A673 (cell line): ENCODE measurements at regions not wholly inside any gene's neighbourhood (a gene's known extent, or its start where the extent isn't known, plus 50 kb on each side); places are given as distances from the start of the nearest gene placed in this dataset.
"Not testable (repeated sequence)": the region's sequence is repeated elsewhere in the genome, so short reads cannot be mapped to it uniquely, and the experiment has no call there.

Source experiments
- BruUV-seq: library from RNA; stranded (reverse); fragments of 400-500 nt; replicated peaks from 2 replicates; lab custom pipeline; 2021; lab: Mats Ljungman, UMichigan
- CTCF ChIA-PET: fragments of 300-600 bp; sonication (Branson Sonifier 250); formaldehyde crosslinking; loops from one replicate; lab custom pipeline; 2022; ENCODE audit warnings: antibody characterized with exemption; lab: Charles Lee
- POLR2A ChIA-PET: fragments of 300-600 bp; sonication (Branson Sonifier 250); formaldehyde crosslinking; loops from one replicate; lab custom pipeline; 2022; ENCODE audit warnings: antibody characterized with exemption; ENCODE audit not compliant: low non-redundant PET; lab: Charles Lee
- DNase-seq: peaks from one replicate; pipeline ENCODE4 v3.0.0-alpha.2; 2015; ENCODE audit warnings: low spot score
- H3K27ac ChIP-seq: fragments of 200-600 bp; sonication (generic); 2 replicates; pipeline ENCODE4 v1.5.1; 2016; ENCODE audit warnings: mixed run types, low read depth, mild to moderate bottlenecking, mixed read lengths, antibody characterized with exemption, low read length; ENCODE audit not compliant: poor library complexity, severe bottlenecking
- H3K27me3 ChIP-seq: fragments of 200-600 bp; sonication (generic); replicated peaks from 2 replicates; pipeline ENCODE4 v1.6.1; 2017; ENCODE audit warnings: mixed run types, low read depth, mild to moderate bottlenecking, mixed read lengths, antibody characterized with exemption, low read length; ENCODE audit not compliant: insufficient read depth, poor library complexity
- H3K36me3 ChIP-seq: fragments of 200-600 bp; sonication (generic); 2 replicates; pipeline ENCODE4 v1.6.1; 2016; ENCODE audit warnings: mixed run types, mild to moderate bottlenecking, mixed read lengths, antibody characterized with exemption, low read length; ENCODE audit not compliant: insufficient read depth, poor library complexity, severe bottlenecking
- H3K4me1 ChIP-seq: fragments of 200-600 bp; sonication (generic); 2 replicates; pipeline ENCODE4 v1.6.1; 2017; ENCODE audit warnings: mixed run types, mild to moderate bottlenecking, mixed read lengths, antibody characterized with exemption, low read length; ENCODE audit not compliant: insufficient read depth, poor library complexity, severe bottlenecking
- H3K4me3 ChIP-seq: fragments of 200-600 bp; sonication (generic); 2 replicates; pipeline ENCODE4 v1.5.1; 2016; ENCODE audit warnings: low read depth, mixed run types, mild to moderate bottlenecking, mixed read lengths, low read length; ENCODE audit not compliant: poor library complexity, severe bottlenecking
- H3K9me3 ChIP-seq: fragments of 200-600 bp; sonication (generic); 2 replicates; pipeline ENCODE4 v1.6.1; 2016; ENCODE audit warnings: mixed run types, low read depth, mild to moderate bottlenecking, mixed read lengths, antibody characterized with exemption, low read length; ENCODE audit not compliant: poor library complexity, severe bottlenecking
- intact Hi-C: fragments of 100-400 bp; cut with micrococcal nuclease; formaldehyde crosslinking; loops from one replicate; pipeline ENCODE4 v1.10.0; 2022; ENCODE audit not compliant: unreplicated experiment

DNA sequence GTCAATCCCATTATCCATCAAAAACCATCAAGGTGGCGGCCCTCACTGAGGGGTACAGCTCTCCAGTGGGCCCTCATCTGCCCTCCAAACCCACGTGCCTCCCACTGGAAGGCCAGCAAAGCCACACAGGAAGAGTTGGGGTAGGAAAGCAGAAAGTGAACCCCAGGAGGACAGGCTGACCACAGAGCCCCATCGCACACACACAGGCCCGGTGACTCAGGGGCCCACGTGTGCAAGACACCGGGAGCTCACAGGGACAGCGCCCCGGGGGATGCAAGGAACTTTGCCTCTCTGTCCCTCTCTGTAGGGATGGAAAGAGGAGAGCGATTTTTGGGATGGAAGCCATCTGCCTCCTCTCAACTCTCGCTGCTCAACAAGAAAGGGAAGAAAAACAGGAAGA, 85.0 kb upstream of the FRG2C start:
- H3K36me3 ChIP-seq, H3K27ac ChIP-seq, intact Hi-C loops, H3K4me3 ChIP-seq, H3K9me3 ChIP-seq, H3K27me3 ChIP-seq, H3K4me1 ChIP-seq, BruUV-seq, DNase-seq, CTCF ChIA-PET, POLR2A ChIA-PET: not testable (repeated sequence)

DNA sequence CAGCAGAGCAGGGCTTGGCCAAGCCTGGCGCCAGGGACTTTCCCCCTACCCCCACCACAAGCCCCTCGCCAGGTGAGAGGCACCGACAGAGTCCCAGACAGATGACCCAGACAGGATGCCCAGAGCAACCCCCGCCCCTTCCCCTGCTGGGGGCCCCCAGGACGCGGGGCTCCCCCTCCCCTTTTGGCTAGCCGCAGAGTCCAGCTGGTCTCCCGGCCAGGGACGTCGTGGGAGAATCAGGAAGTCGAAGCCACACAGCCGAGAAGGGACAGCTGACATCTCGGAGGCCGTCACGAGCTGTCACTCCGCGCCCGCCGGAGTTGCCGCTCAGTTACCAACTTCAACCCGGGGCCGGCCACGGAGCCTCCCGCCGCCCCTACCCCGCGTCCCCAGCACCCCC, 84.6 kb upstream of the FRG2C start:
- H3K36me3 ChIP-seq, H3K4me1 ChIP-seq, DNase-seq, BruUV-seq, H3K9me3 ChIP-seq, H3K4me3 ChIP-seq, POLR2A ChIA-PET, H3K27ac ChIP-seq, CTCF ChIA-PET, H3K27me3 ChIP-seq, intact Hi-C loops: not testable (repeated sequence)

DNA sequence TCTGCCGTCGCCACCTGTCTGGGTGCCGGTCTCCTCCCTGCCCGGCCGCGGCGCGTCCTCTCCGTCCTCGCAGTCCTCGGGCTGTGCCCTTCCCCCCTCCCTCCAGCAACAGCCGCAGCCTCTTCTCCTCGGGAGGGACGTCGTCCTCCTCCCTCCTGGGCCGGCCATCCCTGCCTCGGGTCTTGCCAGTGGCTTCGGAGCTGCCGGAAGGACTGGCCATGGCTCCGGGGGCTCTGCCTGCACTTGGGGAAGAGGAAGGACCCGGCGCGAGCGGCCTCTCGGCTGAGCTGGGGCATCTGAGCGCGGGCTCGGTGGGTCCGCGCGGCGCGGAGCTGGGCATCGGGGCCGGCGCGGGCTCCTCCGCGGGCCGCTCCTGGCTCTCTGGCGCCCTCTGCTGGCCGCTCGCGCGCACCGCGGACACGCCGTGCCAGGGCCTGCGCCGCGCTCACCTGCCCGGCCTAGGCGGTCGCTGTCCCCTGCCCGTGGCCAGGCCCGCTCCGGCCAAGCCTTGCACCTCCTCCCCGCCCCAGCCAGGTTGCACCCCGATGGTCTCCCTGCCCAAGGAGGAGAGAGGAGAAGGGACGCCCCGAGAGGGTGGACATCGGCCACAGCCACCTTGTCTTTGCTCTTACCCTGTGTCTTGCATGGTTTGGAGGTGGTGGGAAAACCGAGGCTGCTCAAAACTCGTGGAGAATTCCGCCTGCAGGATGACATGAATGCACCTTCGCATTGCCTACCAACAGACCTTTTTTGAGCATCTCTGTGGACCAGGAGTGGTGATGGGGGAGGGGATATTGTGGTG, 83.9 kb upstream of the FRG2C start:
- H3K9me3 ChIP-seq, DNase-seq, BruUV-seq, H3K27me3 ChIP-seq, H3K4me1 ChIP-seq, H3K27ac ChIP-seq, POLR2A ChIA-PET, intact Hi-C loops, H3K36me3 ChIP-seq: not testable (repeated sequence)
- H3K4me3 ChIP-seq = peak overlapping the region; percentile 10
- CTCF ChIA-PET = interaction anchor here (0.7 kb wide), 1 partner anchor 282 kb away, joined by 3 read pairs; no protein-coding TSS in a partner anchor

DNA sequence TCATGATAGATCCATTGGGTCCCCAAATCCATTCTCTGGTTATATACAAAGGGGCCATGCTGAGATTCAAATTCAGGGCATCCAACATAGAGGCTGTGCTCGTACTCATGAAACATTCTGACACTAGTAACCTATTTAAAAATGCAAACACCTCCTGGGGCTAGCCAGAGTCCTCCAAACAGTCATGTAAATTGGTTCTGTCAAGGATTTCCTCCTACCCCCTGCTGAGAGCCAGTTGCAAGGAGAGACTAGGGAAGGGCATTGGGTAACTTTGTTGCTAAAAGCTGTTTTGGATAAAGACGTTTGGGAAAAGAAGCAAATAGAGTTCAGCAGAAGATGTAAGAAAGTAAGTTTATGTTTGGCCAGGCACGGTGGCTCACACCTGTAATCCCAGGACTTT, 81.6 kb upstream of the FRG2C start:
- intact Hi-C loops, H3K27me3 ChIP-seq, H3K36me3 ChIP-seq, H3K4me1 ChIP-seq, BruUV-seq, POLR2A ChIA-PET, DNase-seq, H3K4me3 ChIP-seq, CTCF ChIA-PET, H3K9me3 ChIP-seq, H3K27ac ChIP-seq: not testable (repeated sequence)

DNA sequence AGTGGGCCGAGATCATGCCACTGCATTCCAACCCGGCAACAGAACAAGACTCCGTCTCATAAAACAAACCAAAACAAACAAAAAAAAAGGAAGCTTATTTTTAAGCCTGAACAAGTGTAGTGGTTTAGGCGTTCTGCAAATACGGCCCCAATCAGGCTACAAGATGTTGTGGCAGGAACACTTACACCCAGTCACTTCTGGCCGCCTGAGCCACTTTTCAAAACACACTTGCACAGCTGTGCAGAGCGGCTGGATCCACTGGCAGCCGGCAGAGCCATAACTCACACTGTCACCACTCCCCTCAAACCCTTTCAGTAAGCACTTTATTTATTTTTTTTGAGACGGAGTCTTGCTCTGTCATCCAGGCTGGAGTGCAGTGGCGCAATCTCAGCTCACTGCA, 81.0 kb upstream of the FRG2C start:
- H3K4me3 ChIP-seq, BruUV-seq, CTCF ChIA-PET, intact Hi-C loops, H3K9me3 ChIP-seq, H3K36me3 ChIP-seq, POLR2A ChIA-PET, H3K27me3 ChIP-seq, DNase-seq, H3K4me1 ChIP-seq, H3K27ac ChIP-seq: not testable (repeated sequence)

DNA sequence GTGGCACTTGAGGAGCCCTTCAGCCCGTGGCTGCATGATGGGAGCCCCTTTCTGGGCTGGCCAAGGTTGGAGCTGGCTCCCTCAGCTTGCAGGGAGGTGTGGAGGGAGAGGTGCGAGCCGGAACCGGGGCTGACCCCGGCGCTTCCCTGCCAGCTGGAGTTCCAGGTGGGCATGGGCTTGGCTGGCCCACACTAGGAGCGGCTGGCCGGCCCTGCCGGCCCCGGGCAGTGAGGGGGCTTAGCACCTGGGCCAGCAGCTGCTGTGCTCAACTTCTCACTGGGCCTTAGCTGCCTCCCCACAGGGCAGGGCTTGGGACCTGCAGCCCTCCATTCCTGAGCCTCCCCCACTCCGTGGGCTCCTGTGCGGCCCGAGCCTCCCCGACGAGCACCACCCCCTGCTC, 76.4 kb upstream of the FRG2C start:
- H3K4me1 ChIP-seq, H3K4me3 ChIP-seq, H3K27me3 ChIP-seq, H3K9me3 ChIP-seq, H3K36me3 ChIP-seq, H3K27ac ChIP-seq, BruUV-seq, DNase-seq, intact Hi-C loops, CTCF ChIA-PET, POLR2A ChIA-PET: not testable (repeated sequence)

DNA sequence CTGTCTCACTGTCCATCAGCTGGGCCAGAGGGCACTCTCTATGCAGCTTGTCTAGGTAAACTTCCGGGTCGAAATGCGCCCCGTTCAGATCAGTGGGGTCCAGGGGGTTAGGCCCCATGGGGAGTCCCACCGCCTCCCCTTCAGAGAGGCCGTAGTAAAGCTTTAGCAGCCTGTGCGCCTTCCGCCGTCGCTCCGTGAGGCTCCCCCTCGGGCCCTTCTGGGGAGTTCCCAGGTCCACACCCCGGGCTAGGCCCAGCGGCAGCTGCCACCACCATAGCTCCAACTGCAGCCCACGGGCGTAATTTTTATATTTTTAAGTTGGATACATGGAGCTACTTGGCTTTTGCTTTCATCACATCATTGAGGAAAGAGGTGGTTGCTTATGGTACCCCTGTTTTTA, 73.7 kb upstream of the FRG2C start:
- CTCF ChIA-PET, POLR2A ChIA-PET, H3K9me3 ChIP-seq, BruUV-seq, H3K4me3 ChIP-seq, H3K27ac ChIP-seq, H3K27me3 ChIP-seq, H3K36me3 ChIP-seq, intact Hi-C loops, H3K4me1 ChIP-seq, DNase-seq: not testable (repeated sequence)
